ENCODE measurements at regions not wholly inside any gene's neighbourhood (a gene's known extent, or its start where the extent isn't known, plus 50 kb on each side); places are given as distances from the start of the nearest gene placed in this dataset.

GRCh38 chr4:34181891-34182290 lies 2062.4 kb downstream of the ARAP2 start:
- Histone ChIP-seq H2BK120ac (ENCODE audit: low read depth, low read length, poor library complexity, severe bottlenecking) (no peak overlapping the region), H3K27ac (ENCODE audit: insufficient read length, low read depth, low read length) (no peak overlapping the region), H3K23ac (ENCODE audit: insufficient read length, low read depth, low read length) (no peak overlapping the region), H3K4me1 (ENCODE audit: insufficient read depth, low read length) (peaks cover 7% of the 10 kb centered on the region; the same call in 1 of the 2 replicates), H2AFZ (ENCODE audit: low read length) (no peak overlapping the region), H3K9ac (ENCODE audit: extremely low read depth, insufficient read length, low read length) (no peak overlapping the region), H3K9me3 (ENCODE audit: control insufficient read depth, low read depth, low read length) (no peaks in the 10 kb centered on the region), H3K18ac (ENCODE audit: insufficient read length, low read depth, low read length) (no peak overlapping the region), H4K91ac (ENCODE audit: insufficient read length, low read depth, low read length) (no peak overlapping the region), H2BK20ac (ENCODE audit: low read depth, low read length, poor library complexity, severe bottlenecking) (no peak overlapping the region), H2BK5ac (ENCODE audit: insufficient read length, low read length) (no peak overlapping the region), H3K4me2 (ENCODE audit: insufficient read depth, insufficient read length, low read length) (no peak overlapping the region), H3K14ac (ENCODE audit: insufficient read depth, low read length) (no peak overlapping the region), H3K27me3 (ENCODE audit: insufficient read depth, low read length) (no peaks in the 10 kb centered on the region), H2AK5ac (ENCODE audit: insufficient read length, low read length) (no peak overlapping the region), H3K56ac (ENCODE audit: insufficient read length, low read depth, low read length) (no peak overlapping the region), H3K23me2 (ENCODE audit: insufficient read length, low read depth, low read length, poor library complexity, severe bottlenecking) (no peaks in the 10 kb centered on the region), H3K79me1 (ENCODE audit: insufficient read depth, low read depth, low read length, poor library complexity, severe bottlenecking) (no peaks in the 10 kb centered on the region), H3K79me2 (ENCODE audit: insufficient read depth, low read length) (no peaks in the 10 kb centered on the region), H4K20me1 (ENCODE audit: control insufficient read depth, insufficient read depth, insufficient read length) (no peaks in the 10 kb centered on the region), H2BK12ac (ENCODE audit: insufficient read length, low read depth, low read length) (no peak overlapping the region), H3K4ac (ENCODE audit: low read depth, low read length) (no peak overlapping the region), H4K8ac (replicated peaks; ENCODE audit: insufficient read length, low read depth, low read length) (no peak overlapping the region), H4K5ac (ENCODE audit: insufficient read length, low read depth, low read length) (no peak overlapping the region), H3T11ph (ENCODE audit: low read length) (no peak overlapping the region), H2BK15ac (ENCODE audit: low read depth, low read length) (no peak overlapping the region)
- no peak for TF ChIP-seq CTCF (conservative IDR thresholded peaks at IDR 0.05)
- no peak for DNase-seq
- WGBS (ENCODE audit: extremely low coverage, insufficient read length, low lambda C conversion rate): no CpG with 5 or more reads among the region's 2 CpGs
- Mint-ChIP-seq H3K4me3 (no peak overlapping the region), H3K27me3 (ENCODE audit: low read depth) (no peaks in the 10 kb centered on the region), H3K36me3 (ENCODE audit: insufficient read depth in 1 of 3, low read depth in 3 of 3) (no peaks in the 10 kb centered on the region), H3K27ac (no peak overlapping the region), H3K4me1 (peaks cover 14 to 17% of the 10 kb centered on the region in 2 experiments), H3K9me3 (peaks cover 0 to under 1% of the 10 kb centered on the region in 2 experiments; a peak in 1 of 5 replicates)

All from H9 (cell line).